SHP77 (cell line): ENCODE measurements at regions not wholly inside any gene's neighbourhood (a gene's known extent, or its start where the extent isn't known, plus 50 kb on each side); places are given as distances from the start of the nearest gene placed in this dataset.
"Not testable (repeated sequence)": the region's sequence is repeated elsewhere in the genome, so short reads cannot be mapped to it uniquely, and the experiment has no call there.

Experiments used
- DNase-seq, 2 experiments: peaks; one replicate each; lab custom pipeline; 2025; lab: John Stamatoyannopoulos, UW

DNA sequence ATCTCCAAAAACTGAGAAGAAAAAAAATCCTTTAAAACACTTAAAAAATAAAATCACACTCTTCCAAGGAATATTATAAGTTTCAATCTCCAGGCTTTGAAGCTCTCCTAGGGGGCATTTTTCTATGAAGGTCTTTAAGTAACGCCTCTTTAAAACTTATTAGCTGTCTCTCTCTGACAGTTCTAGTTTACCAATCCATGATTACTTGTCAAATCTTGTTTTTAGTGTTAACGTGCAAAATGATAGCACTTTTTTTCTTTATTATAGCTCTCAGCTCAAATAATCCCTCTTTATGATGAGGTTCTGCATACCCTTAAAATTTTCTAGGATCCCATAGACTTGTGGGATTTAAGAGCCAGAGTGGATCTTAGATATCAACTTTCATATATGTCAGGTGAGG, 369.0 kb downstream of the DOK5 start:
- DNase-seq: no peak

DNA sequence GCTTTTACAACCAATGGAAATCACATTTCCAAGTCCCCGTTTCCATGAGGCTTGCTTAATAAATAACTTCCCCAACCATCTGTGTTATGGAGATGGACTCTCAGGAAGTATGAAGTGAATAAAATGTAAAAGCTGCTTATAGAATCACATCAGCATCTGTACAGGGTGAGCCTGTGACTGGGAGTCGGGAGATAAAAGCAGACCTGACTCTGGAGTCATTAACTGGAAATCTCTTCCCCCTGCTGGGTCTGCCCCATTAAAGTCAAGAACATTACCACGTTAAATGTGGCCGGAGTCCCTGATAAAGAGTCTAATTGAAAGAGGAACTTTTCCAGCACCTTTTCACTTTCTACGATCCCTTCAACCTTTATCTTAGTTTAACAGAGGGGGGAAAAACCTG, 368.5 kb downstream of the DOK5 start:
- no peak for DNase-seq

DNA sequence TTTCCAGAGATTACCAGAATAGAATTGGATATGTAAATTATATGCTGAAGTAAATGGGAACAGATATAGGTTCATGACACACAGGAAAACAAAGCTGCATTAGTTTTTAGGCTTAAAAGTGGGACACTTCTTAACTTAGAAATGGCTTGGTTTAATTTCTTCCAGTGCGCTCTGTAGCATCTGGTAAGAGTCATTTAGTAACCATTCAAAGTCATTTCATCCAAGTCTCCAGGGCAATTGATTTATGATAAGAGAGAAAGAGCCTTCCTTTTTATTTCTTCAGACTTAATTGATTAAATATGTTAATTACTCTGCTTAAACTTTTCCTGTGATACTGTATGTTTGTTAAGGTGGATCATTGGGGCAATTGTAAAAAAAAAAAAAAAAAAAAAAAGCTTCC, 368.0 kb downstream of the DOK5 start:
- no peak for DNase-seq

DNA sequence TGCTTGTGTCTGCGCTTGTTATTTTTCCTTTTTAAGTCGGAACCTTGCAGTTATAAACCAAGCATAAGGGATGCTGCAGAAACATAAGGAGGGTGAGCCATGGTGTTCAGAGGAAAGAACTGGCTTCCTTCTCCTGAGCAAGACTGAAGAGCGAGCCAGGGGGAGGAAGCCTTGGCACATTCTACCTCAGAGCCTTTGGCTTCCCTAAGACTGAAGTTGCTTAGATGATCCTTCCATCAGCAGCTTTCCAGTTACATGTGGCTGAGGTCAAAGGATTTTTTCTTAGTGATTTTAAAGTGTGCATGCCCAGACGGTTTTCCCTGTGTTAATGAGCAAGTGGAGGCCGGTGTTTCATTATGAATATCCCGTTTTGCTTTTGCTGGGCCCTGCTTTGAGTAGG, 363.8 kb downstream of the DOK5 start:
- DNase-seq: no peak

DNA sequence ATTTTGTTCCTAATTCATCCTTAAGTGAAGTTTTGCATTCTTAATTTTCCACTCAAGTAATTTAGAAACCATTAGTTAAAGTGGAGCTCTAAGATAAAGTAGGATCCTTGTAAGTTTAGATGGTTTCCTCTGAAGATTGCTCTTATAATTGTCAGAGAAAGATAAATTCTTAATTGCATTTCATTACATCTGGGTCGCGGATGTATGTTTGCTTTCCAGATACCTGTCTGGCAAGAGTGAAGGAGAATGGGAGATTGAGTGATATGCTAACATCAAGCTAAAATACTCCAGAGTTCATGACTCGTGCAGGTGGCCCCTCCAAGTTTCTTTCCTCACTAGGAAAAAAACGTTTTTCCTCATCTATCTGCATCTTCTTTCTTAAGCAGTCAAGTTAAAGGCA, 361.8 kb downstream of the DOK5 start:
- DNase-seq: no peak

DNA sequence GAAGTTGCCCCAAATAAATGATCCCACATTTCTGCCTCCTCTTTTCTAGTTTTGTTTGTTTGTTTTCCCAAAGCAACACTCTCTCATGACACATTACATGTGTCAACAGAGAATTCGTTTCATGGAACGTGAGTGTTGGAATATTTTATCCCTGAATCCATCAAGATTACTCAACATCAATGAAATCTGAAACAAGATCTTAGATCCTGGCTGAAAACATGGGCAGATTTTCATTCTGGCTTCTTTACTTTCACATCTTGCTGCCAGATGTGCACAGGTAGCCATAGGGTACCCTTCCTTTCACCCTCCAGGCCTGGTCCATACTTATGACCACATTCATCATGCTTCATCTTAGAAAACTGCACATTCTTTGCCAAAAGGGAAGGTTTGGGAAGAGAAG, 347.0 kb downstream of the DOK5 start:
- DNase-seq: no peak

DNA sequence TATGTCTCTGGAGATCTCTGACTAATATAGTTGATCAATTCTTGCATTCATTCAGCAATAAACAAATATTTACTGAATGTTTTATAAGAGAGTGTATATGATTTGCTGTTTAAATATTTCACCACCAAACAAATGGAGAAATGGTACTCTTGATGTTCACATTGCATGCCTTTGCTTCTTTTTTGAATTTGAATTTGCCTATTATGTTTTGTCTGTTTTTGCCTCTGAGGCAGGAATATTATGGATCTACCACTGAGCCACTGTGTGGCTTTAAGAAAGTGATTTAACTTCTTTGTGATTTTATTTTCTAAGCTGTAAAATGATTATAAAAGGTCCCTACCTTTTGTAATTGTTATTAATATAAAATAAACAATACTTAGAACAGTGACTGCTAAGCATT, 345.0 kb downstream of the DOK5 start:
- DNase-seq: no peak

DNA sequence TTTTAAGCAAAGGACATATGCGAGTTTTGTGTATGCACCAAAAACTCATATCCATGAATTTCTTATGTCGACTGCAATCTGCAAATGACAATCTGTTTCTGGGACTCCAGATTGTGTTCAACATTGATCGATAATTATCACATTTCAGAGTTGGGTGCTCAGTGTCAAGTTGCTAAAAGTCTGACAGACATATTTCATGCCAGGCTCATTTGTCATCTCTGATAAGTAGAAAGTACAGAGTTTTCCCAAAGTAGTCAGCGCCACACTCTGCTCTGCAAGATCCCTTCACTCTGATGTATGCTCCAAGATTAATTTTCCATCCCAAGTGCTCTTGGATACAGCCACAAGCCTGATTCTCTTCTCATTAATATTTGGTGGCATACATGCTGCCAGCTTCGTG, 331.1 kb downstream of the DOK5 start:
- DNase-seq: no peak

DNA sequence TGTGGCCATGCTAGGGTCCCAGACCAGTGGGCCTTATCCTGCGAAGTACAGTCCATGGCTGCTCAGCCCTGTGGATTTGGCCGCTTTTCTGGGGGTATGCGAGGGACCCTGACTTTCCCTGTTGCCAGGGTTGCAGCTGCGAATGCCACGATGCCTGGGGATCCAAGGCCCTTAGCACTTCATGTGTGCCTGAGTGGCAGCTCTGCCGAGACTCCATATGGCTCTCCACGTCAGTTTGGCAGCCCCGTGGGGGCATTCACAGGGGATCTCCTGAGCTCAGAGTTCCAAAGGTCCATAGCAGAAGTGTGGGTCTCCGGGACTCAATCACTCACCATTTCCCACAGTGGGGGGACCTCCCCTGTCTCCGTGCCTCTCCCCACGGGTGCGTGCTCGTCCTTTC, 319.5 kb downstream of the DOK5 start:
- DNase-seq: no peak

DNA sequence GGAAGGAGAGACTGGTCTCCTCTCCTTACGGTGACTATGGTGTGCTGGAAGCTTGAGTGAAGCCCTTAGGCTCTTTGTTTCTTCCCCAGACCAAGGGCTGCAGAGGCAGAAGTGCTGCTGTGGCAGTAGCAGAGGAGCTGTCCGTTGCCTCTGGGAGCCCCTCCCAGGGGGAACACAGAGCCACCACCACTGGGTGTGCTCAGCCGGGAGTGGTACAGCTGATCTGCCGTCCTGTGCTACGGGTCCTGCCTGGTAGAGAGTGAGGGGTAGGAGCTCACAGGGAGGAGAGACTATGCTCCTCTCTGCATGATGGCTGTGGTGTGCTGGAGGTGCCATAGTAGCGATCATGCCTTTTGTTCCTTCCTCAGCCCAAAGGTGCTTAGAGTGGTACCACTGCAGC, 318.7 kb downstream of the DOK5 start:
- no peak for DNase-seq

DNA sequence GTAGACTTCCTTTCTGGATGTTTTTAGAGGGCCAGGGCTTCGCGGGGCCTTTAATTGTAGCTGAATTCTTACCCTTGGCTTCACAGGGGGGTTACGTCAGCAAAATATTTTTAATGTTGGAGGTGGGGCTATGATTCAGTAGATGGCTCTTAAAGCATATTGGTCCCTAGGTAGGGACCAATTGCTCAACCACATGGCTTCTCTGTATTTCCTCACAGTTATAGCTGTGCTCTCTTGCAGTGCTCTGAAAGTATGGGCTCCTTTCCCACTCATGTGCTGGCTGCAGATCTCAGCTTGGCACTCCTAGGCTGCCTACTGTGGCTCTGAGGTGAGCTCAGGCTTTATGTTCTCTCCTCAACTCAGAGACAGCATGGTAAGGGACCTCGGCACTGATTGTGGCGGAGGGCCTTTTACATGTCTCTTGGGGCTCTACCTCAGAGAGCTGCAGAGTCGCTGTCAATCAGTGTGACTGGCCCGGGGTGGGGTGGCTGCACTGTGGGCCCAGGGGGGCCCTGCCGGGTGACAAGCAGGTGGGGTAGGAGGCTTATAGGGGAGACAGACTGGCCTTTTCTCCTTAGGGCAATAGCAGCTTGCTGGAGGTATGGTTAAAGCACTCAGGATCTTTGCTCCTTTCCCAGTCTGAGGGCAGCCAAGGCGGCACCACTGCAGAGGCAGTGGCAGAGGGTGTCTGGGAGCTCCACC, 318.0 kb downstream of the DOK5 start:
- DNase-seq: no peak

DNA sequence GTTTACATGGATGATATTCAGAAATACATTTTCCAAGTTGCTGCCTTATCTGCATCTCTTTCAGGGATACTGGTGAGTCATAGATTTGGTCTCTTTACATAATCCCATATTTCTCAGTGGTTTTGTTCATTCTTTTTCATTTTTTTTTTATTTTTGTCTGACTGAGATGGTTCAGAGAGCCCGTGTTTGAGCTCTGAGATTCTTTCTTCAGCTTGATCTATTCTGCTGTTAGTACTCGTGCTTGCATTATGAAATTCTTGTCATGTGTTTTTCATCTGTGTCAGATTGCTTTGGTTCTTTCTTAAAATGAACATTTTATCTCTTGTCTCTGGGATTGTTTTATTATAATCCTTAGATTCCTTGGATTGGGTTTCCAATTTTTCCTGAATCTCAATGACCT, 317.3 kb downstream of the DOK5 start:
- DNase-seq: no peak

DNA sequence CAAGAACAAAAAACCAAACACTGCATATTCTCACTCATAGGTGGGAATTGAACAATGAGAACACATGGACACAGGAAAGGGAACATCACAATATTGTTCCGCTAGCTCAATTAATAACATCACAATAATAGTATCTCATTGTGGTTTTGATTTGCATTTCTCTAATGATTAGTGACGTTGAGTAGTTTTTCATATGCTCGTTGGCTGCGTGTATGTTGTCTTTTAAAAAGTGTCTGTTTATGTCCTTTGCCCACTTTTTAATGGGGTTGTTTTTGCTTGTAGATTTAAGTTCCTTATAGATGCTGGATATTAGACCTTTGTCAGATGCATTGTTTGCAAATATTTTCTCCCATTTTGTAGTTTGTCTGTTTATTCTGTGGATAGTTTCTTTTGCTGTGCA, 312.9 kb downstream of the DOK5 start:
- not testable (repeated sequence) for DNase-seq

DNA sequence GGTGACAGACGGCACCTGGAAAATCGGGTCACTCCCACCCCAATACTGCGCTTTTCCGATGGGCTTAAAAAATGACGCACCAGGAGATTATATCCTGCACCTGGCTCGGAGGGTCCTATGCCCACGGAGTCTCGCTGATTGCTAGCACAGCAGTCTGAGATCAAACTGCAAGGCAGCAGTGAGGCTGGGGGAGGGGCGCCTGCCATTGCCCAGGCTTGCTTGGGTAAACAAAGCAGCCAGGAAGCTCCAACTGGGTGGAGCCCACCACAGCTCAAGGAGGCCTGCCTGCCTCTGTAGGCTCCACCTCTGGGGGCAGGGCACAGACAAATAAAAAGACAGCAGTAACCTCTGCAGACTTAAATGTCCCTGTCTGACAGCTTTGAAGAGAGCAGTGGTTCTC, 307.4 kb downstream of the DOK5 start:
- DNase-seq: not testable (repeated sequence)

DNA sequence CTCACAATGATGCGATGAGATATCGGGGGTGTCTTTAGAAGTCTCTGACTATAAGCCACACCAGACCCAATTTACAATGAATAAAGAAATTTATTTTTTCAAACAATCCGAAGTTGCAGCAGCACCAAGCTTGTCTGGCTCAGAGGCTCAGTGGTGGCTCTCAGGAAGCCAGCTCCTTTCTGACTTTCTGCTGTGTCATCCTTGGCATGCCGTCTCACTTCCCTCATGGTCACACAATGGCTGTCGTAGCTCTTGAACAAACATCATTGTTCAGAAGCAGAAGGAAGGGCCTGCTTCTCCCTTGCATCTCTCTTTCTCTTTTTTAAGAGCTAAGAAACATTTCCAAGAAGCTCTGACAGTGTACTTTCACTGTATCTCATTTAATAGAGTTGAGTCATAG, 299.0 kb downstream of the DOK5 start:
- peak; percentile 7 to 10 for DNase-seq

DNA sequence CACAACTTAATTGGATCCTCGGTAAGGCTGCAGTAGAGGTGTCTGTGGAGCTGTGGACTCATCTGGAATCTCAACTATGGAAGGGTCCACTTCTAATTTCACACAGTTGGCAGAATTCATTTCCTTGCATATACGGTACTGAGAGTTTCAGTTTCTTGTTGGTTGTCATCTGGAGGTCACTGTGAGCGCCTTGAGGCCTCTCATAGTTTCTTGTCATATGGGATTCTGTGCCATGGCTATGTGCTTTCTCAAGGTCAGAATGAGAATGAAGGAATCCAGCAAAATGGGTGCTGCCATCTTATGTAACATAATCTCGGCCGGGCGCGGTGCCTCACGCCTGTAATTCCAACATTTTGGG, 298.2 kb downstream of the DOK5 start:
- DNase-seq: no peak

DNA sequence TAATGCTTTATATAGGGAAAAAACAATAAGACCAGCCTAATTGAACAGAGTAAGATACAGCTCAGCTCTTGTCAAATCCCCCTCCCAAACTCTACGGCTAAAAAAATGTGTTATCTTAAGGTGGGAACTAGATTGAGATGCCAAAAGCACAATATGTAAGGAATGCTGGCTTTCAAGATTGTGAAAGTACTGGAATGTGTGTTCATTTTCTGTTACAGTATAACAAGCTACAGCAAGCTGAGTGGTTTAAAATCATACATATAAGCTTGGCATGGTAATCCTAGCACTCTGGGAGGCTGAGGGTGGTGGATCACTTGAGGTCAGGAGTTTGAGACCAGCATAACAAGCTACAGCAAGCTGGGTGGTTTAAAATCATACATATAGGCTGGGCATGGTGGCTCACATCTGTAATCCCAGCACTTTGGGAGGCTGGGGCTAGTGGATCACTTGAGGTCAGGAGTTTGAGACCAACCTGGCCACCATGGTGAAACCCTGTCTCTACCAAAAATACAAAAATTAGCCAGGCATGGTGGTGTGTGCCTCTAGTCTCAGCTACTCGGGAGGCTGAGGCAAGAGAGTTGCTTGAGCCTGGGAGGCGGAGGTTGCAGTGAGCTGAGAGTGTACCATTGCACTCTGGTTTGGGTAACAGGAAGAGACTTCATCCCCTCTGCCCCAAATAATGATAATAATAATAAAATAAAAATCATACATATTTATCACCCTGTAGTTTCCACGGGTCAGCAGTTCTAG, 297.7 kb downstream of the DOK5 start:
- no peak for DNase-seq

DNA sequence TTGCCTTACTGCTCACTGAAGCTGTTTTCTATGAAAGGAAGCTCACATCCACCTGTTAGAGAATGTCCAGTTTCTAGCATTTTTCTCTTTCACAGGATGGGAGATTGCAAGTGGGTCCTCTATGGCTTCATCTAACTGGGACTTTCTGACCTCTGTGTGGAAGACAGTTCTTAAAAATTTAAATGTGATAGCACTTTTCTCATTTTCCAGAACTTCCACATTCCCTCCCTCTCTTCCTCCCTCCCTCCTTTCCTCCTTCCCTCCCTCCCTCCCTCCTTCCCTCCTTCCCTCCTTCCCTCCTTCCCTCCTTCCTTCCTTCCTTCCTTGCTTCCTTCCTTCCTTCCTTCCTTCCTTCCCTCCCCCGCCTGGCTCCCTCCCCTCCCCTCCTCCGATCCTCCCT, 291.1 kb downstream of the DOK5 start:
- DNase-seq: no peak

DNA sequence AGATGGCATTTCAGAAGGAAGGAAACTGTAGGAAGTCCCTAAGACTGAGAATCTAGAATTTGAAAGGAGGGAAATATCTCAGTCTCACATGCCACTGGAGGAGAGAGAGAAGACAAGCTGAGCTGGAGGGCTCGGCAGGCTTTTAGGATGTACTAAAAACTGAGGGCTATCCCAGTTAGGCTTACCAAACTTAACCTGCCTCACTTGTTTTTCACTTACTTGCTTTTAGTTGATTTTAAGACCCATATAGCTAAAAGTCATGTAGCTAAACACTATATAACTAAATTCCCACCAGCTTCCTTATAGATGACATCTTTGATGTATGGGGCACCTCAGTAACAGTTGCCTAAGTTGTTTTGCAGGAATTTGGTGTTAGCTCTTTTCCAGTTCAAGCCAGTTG, 288.0 kb downstream of the DOK5 start:
- DNase-seq: no peak

DNA sequence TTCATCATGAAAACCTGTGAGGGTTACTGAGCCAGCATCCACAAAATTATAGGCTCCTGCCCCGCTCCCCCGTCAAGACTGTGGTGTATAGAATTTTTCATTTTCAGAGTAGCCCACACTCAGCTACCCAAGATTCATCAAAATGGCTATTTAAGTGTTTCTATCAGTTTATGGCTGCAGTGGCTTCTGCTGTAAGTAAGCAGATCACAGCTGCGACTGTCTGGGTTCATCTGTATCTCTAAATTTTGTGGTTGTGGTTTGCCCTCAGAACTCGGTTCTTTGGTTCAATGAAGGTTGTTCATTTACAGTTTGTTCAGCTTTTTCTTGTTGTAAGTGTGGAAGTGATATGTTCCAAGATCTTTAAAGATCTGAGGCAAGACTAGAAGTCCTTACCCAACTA, 284.2 kb downstream of the DOK5 start:
- no peak for DNase-seq

DNA sequence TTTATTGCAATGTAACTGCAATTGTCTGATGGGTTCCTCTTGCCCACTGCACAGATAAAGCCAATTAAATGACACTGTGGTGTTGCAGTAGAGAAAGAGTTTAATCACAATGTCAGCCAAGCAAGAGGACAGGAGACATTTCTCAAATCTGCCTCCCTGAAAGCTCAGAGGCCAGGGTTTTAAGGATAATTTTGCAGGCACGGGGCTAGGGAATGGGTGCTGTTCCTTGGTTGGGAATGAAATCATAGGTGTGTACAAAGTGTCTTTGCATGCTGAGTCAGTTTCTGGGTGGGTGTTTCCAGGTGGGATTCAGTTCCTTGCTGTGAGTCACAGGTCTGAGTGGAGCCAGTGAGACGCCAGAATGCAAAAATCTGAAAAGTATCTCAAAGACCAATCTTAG, 271.4 kb downstream of the DOK5 start:
- DNase-seq: no peak

DNA sequence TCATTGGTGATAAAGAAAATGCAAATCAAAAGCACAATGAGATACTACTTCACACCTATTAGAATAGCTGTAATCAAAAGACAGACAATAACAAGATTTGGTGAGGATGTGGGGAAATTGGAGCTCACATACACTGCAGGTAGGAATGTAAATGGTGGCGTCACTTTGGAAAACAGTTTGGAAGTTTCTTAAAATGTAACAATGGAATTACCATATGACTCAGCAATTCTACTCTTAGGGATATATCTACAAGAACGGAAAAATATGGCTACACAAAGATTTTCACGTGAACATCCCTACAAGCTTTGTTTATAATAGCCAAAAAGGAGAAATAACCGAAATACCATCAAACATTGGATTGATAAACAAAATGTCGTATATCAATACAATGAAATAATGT, 270.4 kb downstream of the DOK5 start:
- no peak for DNase-seq

DNA sequence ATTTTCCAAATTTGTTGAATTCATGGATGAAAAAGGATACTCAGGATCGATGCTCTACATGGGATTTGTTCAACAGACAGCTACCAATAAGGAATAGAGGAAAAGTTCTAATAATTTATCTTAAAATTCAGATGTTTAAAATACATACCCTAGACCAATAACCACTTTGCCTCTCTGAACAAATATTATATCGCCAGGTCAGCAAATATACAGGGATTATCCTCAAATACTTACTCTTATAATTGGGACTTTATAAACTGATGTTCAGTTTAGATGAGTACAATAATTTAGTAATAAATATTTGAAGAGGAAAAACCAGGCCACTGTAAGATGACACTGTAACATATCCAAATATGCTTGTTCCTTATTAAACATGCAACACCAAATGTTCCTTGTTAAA, 268.7 kb downstream of the DOK5 start:
- DNase-seq: no peak

DNA sequence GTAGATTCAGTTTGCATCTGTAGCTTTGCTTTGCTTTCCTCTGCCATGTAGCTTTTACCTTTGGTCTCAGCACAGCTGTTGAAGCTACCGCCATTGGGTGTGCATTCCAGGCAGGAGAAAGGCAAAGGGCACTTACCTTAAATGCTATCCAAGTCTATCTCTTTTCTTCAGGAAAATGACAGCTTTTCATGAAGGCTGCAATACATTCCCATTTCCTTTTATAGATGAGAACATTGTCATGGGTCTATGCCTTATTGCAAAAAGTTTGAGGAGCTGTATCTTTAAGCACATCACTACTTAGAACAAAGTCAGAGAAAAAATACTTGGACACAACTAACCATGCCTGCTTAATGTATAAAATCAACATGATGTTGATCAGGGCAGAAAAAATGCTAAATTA, 266.8 kb downstream of the DOK5 start:
- DNase-seq: no peak
